Astrocyte (in vitro differentiated cells and primary cell): ENCODE measurements at regions not wholly inside any gene's neighbourhood (a gene's known extent, or its start where the extent isn't known, plus 50 kb on each side); places are given as distances from the start of the nearest gene placed in this dataset.

Experiments used
- EZH2 ChIP-seq: IDR thresholded peaks from 2 replicates; pipeline ENCODE4 v1.6.1; 2012; ENCODE audit warnings: mild to moderate bottlenecking, low read length, inconsistent platforms; ENCODE audit not compliant: insufficient read depth
- TF ChIP-seq, protein P1 (sequence below): IDR thresholded peaks from 2 replicates; pipeline ENCODE4 v1.5.1; 2011; ENCODE audit warnings: low read depth, mild to moderate bottlenecking, inconsistent platforms, low read length, moderate library complexity; ENCODE audit not compliant: insufficient read depth

- TF ChIP-seq, protein P1, sequence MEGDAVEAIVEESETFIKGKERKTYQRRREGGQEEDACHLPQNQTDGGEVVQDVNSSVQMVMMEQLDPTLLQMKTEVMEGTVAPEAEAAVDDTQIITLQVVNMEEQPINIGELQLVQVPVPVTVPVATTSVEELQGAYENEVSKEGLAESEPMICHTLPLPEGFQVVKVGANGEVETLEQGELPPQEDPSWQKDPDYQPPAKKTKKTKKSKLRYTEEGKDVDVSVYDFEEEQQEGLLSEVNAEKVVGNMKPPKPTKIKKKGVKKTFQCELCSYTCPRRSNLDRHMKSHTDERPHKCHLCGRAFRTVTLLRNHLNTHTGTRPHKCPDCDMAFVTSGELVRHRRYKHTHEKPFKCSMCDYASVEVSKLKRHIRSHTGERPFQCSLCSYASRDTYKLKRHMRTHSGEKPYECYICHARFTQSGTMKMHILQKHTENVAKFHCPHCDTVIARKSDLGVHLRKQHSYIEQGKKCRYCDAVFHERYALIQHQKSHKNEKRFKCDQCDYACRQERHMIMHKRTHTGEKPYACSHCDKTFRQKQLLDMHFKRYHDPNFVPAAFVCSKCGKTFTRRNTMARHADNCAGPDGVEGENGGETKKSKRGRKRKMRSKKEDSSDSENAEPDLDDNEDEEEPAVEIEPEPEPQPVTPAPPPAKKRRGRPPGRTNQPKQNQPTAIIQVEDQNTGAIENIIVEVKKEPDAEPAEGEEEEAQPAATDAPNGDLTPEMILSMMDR, result no peak
- no peak for TF ChIP-seq EZH2
Measured at GRCh38 chr10:53487019-53487983, 714.7 kb upstream of the MBL2 start.
